Neutrophil (primary cell): ENCODE measurements at regions not wholly inside any gene's neighbourhood (a gene's known extent, or its start where the extent isn't known, plus 50 kb on each side); places are given as distances from the start of the nearest gene placed in this dataset.

Source experiments
- H3K27ac ChIP-seq: fragments of 200-600 bp; sonication (generic); 2 replicates; pipeline ENCODE4 v1.5.1; 2016; ENCODE audit warnings: mild to moderate bottlenecking, moderate library complexity
- H3K27me3 ChIP-seq: fragments of 200-600 bp; sonication (generic); 2 replicates; pipeline ENCODE4 v1.6.0; 2016; ENCODE audit warnings: mild to moderate bottlenecking
- H3K36me3 ChIP-seq: fragments of 200-600 bp; sonication (generic); 2 replicates; pipeline ENCODE4 v1.5.1; 2017
- H3K4me1 ChIP-seq, 2 experiments: fragments of 200-600 bp in 1 of 2; sonication (generic) in 1 of 2; 1 replicate in 1 of 2; 2 replicates in 1 of 2; pipeline versions ENCODE4 v1.5.1 to v1.6.1; 2013 to 2016; ENCODE audit warnings: low read depth in 1 of 2, low read length in 1 of 2, mild to moderate bottlenecking in 1 of 2, moderate library complexity in 1 of 2; ENCODE audit not compliant: control insufficient read depth in 1 of 2, insufficient read depth in 1 of 2
- H3K4me3 ChIP-seq, 2 experiments: fragments of 200-600 bp in 1 of 2; sonication (generic) in 1 of 2; 1 replicate in 1 of 2; 2 replicates in 1 of 2; pipeline ENCODE4 v1.5.1; 2013 to 2016; ENCODE audit warnings: low read depth in 1 of 2, low read length in 1 of 2, mild to moderate bottlenecking in 1 of 2, moderate library complexity in 1 of 2
- H3K9me3 ChIP-seq: fragments of 200-600 bp; sonication (generic); 2 replicates; pipeline ENCODE4 v1.5.1; 2016
- CTCF ChIP-seq: fragments of 200-600 bp; sonication (generic); IDR thresholded peaks from 2 replicates; pipeline ENCODE4 v1.5.1; 2016; ENCODE audit warnings: antibody characterized with exemption

- H3K27me3 ChIP-seq, result no peaks in the 10 kb centered on the region
- no peaks in the 10 kb centered on the region for H3K4me1 ChIP-seq
- no peak overlapping the region for H3K4me3 ChIP-seq
- H3K27ac ChIP-seq, result no peak overlapping the region
- H3K9me3 ChIP-seq, result no peaks in the 10 kb centered on the region
- TF ChIP-seq CTCF, result no peak
- H3K36me3 ChIP-seq, result no peaks in the 10 kb centered on the region
Observed at GRCh38 chr10:118966850-118967125, 62.7 kb upstream of the NANOS1 start.

- Histone ChIP-seq H3K27me3 (no peaks in the 10 kb centered on the region), H3K9me3 (no peaks in the 10 kb centered on the region), H3K27ac (no peak overlapping the region), H3K36me3 (no peaks in the 10 kb centered on the region), H3K4me1 (no peaks in the 10 kb centered on the region), H3K4me3 (no peak overlapping the region)
- TF ChIP-seq CTCF, result no peak
Observed at GRCh38 chr10:118967160-118967559, 62.4 kb upstream of the NANOS1 start.

- no peak overlapping the region for H3K27ac ChIP-seq
- no peak for TF ChIP-seq CTCF
- no peaks in the 10 kb centered on the region for H3K9me3 ChIP-seq
- no peaks in the 10 kb centered on the region for H3K4me1 ChIP-seq
- no peaks in the 10 kb centered on the region for H3K27me3 ChIP-seq
- H3K36me3 ChIP-seq, result no peaks in the 10 kb centered on the region
- no peak overlapping the region for H3K4me3 ChIP-seq
Observed at GRCh38 chr10:118968060-118968459, 61.5 kb upstream of the NANOS1 start.

- Histone ChIP-seq H3K36me3 (no peaks in the 10 kb centered on the region), H3K4me3 (no peak overlapping the region), H3K27ac (no peak overlapping the region), H3K27me3 (no peaks in the 10 kb centered on the region), H3K9me3 (no peaks in the 10 kb centered on the region), H3K4me1 (no peaks in the 10 kb centered on the region)
- TF ChIP-seq CTCF, result no peak
Observed at GRCh38 chr10:118968482-118968881, 61.0 kb upstream of the NANOS1 start.

- Histone ChIP-seq H3K27ac (no peak overlapping the region), H3K36me3 (no peaks in the 10 kb centered on the region), H3K27me3 (no peaks in the 10 kb centered on the region), H3K9me3 (no peaks in the 10 kb centered on the region), H3K4me3 (no peak overlapping the region), H3K4me1 (no peaks in the 10 kb centered on the region)
- no peak for TF ChIP-seq CTCF
Observed at GRCh38 chr10:118969014-118969413, 60.5 kb upstream of the NANOS1 start.

GRCh38 chr10:118970770-118971169 lies 58.7 kb upstream of the NANOS1 start:
- Histone ChIP-seq H3K4me3 (no peak overlapping the region), H3K4me1 (no peaks in the 10 kb centered on the region), H3K36me3 (no peaks in the 10 kb centered on the region), H3K27ac (no peak overlapping the region), H3K9me3 (no peaks in the 10 kb centered on the region), H3K27me3 (no peaks in the 10 kb centered on the region)
- no peak for TF ChIP-seq CTCF
